Choroid plexus epithelial cell (primary cell): ENCODE measurements at regions not wholly inside any gene's neighbourhood (a gene's known extent, or its start where the extent isn't known, plus 50 kb on each side); places are given as distances from the start of the nearest gene placed in this dataset.

Source experiments
- DNase-seq: peaks from one replicate; pipeline ENCODE4 v3.0.0-alpha.2; 2010; ENCODE audit warnings: low read depth
- H3K4me3 ChIP-seq: 2 replicates; pipeline ENCODE4 v1.5.1; 2011; ENCODE audit warnings: low read depth, mild to moderate bottlenecking, control low read depth, low read length, moderate library complexity
- CTCF ChIP-seq: conservative IDR thresholded peaks from 2 replicates; pipeline ENCODE4 v1.5.1; 2011; ENCODE audit warnings: low read depth, mild to moderate bottlenecking, control low read depth, inconsistent platforms, low read length, moderate library complexity

DNA sequence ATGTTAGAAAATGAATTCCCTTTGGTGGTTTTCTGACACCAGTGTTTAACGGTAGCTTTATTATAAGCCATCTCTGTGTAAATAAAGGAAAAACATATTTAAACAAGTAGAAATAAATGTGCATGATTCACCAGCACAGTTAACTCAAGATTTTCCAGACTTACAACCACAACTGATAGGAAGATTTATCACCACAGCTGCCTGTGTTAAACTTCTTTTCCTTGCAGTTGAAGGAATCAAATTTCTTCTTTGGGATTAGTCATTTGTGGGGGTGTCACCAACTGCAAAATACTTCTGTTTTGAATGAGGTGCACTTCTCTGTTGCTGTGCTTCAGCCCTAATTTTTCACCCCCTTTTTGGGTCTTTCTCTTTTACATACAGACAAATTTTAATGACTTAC, 128.1 kb upstream of the STK26 start:
- peak; percentile 0 for DNase-seq
- TF ChIP-seq CTCF, result no peak
- no peak overlapping the region for H3K4me3 ChIP-seq

DNA sequence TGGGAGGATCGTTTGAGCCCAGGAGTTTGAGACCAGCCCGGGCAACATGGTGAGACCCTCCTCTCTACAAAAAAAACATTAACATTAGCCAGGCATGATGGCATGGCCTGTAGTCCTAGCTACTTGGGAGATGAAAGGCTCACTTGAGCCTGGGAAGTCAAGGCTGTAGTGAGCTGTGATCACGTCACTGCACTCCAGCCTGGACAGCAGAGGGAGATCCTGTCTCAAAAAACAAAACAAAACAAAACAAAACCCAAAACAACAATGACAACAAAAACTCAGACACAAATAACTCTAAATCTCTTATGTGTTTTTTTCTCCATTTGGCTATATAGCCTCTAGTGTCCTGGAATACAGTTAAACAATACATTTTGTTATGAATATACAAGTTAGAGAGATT, 127.3 kb upstream of the STK26 start:
- DNase-seq, result no peak
- no peak for TF ChIP-seq CTCF
- no peak overlapping the region for H3K4me3 ChIP-seq

GRCh38 chrX:131901546-131901945, 121.6 kb upstream of the STK26 start:
- DNase-seq, result no peak
- no peak for TF ChIP-seq CTCF
- no peak overlapping the region for H3K4me3 ChIP-seq

GRCh38 chrX:131907488-131908314, 115.4 kb upstream of the STK26 start:
- no peak overlapping the region for H3K4me3 ChIP-seq
- no peak for DNase-seq
- TF ChIP-seq CTCF, result no peak

DNA sequence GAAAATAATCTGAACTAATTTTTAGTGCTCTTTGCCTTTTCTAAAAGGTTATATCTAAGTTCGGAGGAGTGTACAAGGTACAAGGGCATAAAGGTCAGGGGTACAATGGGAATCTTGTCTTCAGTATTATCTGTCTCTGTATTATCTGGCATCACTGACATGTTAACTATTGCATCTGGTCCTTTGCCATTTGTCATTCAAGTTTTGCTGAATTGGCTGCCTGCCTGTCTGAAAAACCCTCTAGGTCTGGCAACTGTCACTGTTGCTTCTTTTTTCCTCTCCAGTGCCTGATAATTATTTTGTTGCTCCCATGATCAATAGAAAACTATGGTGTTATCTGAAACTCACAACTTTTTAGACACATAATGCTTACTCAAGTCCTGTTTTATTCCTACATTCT, 112.5 kb upstream of the STK26 start:
- no peak for DNase-seq
- no peak for TF ChIP-seq CTCF
- no peak overlapping the region for H3K4me3 ChIP-seq

- no peak overlapping the region for H3K4me3 ChIP-seq
- no peak for TF ChIP-seq CTCF
- DNase-seq, result no peak
Observed at GRCh38 chrX:131915488-131915887, 107.6 kb upstream of the STK26 start.

GRCh38 chrX:131917588-131917987, 105.5 kb upstream of the STK26 start:
- no peak for DNase-seq
- no peak overlapping the region for H3K4me3 ChIP-seq
- no peak for TF ChIP-seq CTCF
